ENCODE measurements at regions not wholly inside any gene's neighbourhood (a gene's known extent, or its start where the extent isn't known, plus 50 kb on each side); places are given as distances from the start of the nearest gene placed in this dataset.

- no peaks in the 10 kb centered on the region for H3F3A ChIP-seq (ENCODE audit: insufficient read depth, low read length)
- H2AFZ ChIP-seq (ENCODE audit: low read length): no peak overlapping the region
- no peak overlapping the region for H3K27ac ChIP-seq (ENCODE audit: low read depth, low read length, poor library complexity, severe bottlenecking)
Measured at GRCh38 chr20:39850821-39851330, 838.2 kb downstream of the MAFB start.

GRCh38 chr20:39850246-39850645 is 838.8 kb downstream of the MAFB start:
- Histone ChIP-seq H3K4me3 (ENCODE audit: low read depth, low read length, poor library complexity, severe bottlenecking) (no peak overlapping the region), H3K9me2 (ENCODE audit: low read depth, low read length) (no peaks in the 10 kb centered on the region)

More at GRCh38 chr20:39850821-39851330, 838.2 kb downstream of the MAFB start:
- no peaks in the 10 kb centered on the region for H3K9me3 ChIP-seq (ENCODE audit: low read length)
- no peak for TF ChIP-seq CTCF (IDR thresholded peaks at IDR 0.05; ENCODE audit: low read length)
- no peak for TF ChIP-seq EZH2 (IDR thresholded peaks at IDR 0.05; ENCODE audit: borderline replicate concordance, low read length)
- H3K36me3 ChIP-seq (ENCODE audit: insufficient read depth, low read length): no peaks in the 10 kb centered on the region
- H3K4me1 ChIP-seq (ENCODE audit: insufficient read depth, low read length, severe bottlenecking): no peaks in the 10 kb centered on the region
- no peaks in the 10 kb centered on the region for H3K9me2 ChIP-seq (ENCODE audit: low read depth, low read length)
- H4K20me1 ChIP-seq (ENCODE audit: insufficient read depth, low read length): no peaks in the 10 kb centered on the region
- H3K9ac ChIP-seq (ENCODE audit: low read length): no peak overlapping the region
- no peaks in the 10 kb centered on the region for H3K79me2 ChIP-seq (ENCODE audit: insufficient read depth, low read length)
- H3K27me3 ChIP-seq (ENCODE audit: insufficient read depth, low read length): no peaks in the 10 kb centered on the region
- H3K4me2 ChIP-seq (ENCODE audit: low read length): no peak overlapping the region
- no peak overlapping the region for H3K4me3 ChIP-seq (ENCODE audit: low read depth, low read length, poor library complexity, severe bottlenecking)

GRCh38 chr20:39849664-39850063 is 839.4 kb downstream of the MAFB start:
- Histone ChIP-seq H2AFZ (ENCODE audit: low read length) (no peak overlapping the region), H3K4me3 (ENCODE audit: low read depth, low read length, poor library complexity, severe bottlenecking) (no peak overlapping the region), H3K4me2 (ENCODE audit: low read length) (no peak overlapping the region), H4K20me1 (ENCODE audit: insufficient read depth, low read length) (no peaks in the 10 kb centered on the region), H3K27me3 (ENCODE audit: insufficient read depth, low read length) (no peaks in the 10 kb centered on the region), H3F3A (ENCODE audit: insufficient read depth, low read length) (no peaks in the 10 kb centered on the region), H3K4me1 (ENCODE audit: insufficient read depth, low read length, severe bottlenecking) (no peaks in the 10 kb centered on the region), H3K9me2 (ENCODE audit: low read depth, low read length) (no peaks in the 10 kb centered on the region), H3K9me3 (ENCODE audit: low read length) (no peaks in the 10 kb centered on the region), H3K27ac (ENCODE audit: low read depth, low read length, poor library complexity, severe bottlenecking) (no peak overlapping the region), H3K9ac (ENCODE audit: low read length) (no peak overlapping the region), H3K36me3 (ENCODE audit: insufficient read depth, low read length) (no peaks in the 10 kb centered on the region), H3K79me2 (ENCODE audit: insufficient read depth, low read length) (no peaks in the 10 kb centered on the region)
- TF ChIP-seq EZH2 (IDR thresholded peaks at IDR 0.05; ENCODE audit: borderline replicate concordance, low read length) (no peak), CTCF (IDR thresholded peaks at IDR 0.05; ENCODE audit: low read length) (no peak)

More at GRCh38 chr20:39850246-39850645, 838.8 kb downstream of the MAFB start:
- H3K36me3 ChIP-seq (ENCODE audit: insufficient read depth, low read length): no peaks in the 10 kb centered on the region
- H3K27me3 ChIP-seq (ENCODE audit: insufficient read depth, low read length): no peaks in the 10 kb centered on the region
- no peaks in the 10 kb centered on the region for H3K79me2 ChIP-seq (ENCODE audit: insufficient read depth, low read length)
- no peak overlapping the region for H3K27ac ChIP-seq (ENCODE audit: low read depth, low read length, poor library complexity, severe bottlenecking)
- H3K9me3 ChIP-seq (ENCODE audit: low read length): no peaks in the 10 kb centered on the region
- H3K4me2 ChIP-seq (ENCODE audit: low read length): no peak overlapping the region
- H3F3A ChIP-seq (ENCODE audit: insufficient read depth, low read length): no peaks in the 10 kb centered on the region
- H3K9ac ChIP-seq (ENCODE audit: low read length): no peak overlapping the region
- no peak overlapping the region for H2AFZ ChIP-seq (ENCODE audit: low read length)
- no peaks in the 10 kb centered on the region for H3K4me1 ChIP-seq (ENCODE audit: insufficient read depth, low read length, severe bottlenecking)
- no peaks in the 10 kb centered on the region for H4K20me1 ChIP-seq (ENCODE audit: insufficient read depth, low read length)
- no peak for TF ChIP-seq CTCF (IDR thresholded peaks at IDR 0.05; ENCODE audit: low read length)
- no peak for TF ChIP-seq EZH2 (IDR thresholded peaks at IDR 0.05; ENCODE audit: borderline replicate concordance, low read length)
